GM23248 (cell line): ENCODE measurements at regions not wholly inside any gene's neighbourhood (a gene's known extent, or its start where the extent isn't known, plus 50 kb on each side); places are given as distances from the start of the nearest gene placed in this dataset. TPM values are rescaled to one million over a fixed set of nuclear protein-coding genes. Genes with fewer than 3 reads are reported as not detected.

Source experiments
- DNase-seq: peaks from one replicate; pipeline ENCODE4 v3.0.0-alpha.2; 2015
- H2AFZ ChIP-seq: fragments of 200-600 bp; sonication (generic); 2 replicates; pipeline ENCODE4 v1.6.1; 2016; ENCODE audit warnings: antibody characterized with exemption
- H3F3A ChIP-seq: fragments of 200-600 bp; sonication (generic); 2 replicates; pipeline ENCODE4 v1.6.1; 2016; ENCODE audit warnings: mild to moderate bottlenecking, antibody characterized with exemption, mixed run types; ENCODE audit not compliant: insufficient read depth
- H3K27ac ChIP-seq: fragments of 200-600 bp; sonication (generic); 2 replicates; pipeline ENCODE4 v1.5.1; 2016; ENCODE audit warnings: mild to moderate bottlenecking
- H3K27me3 ChIP-seq: fragments of 200-600 bp; sonication (generic); replicated peaks from 2 replicates; pipeline ENCODE4 v1.6.1; 2016; ENCODE audit warnings: mild to moderate bottlenecking; ENCODE audit not compliant: insufficient read depth
- H3K36me3 ChIP-seq: fragments of 200-600 bp; sonication (generic); 2 replicates; pipeline ENCODE4 v1.6.1; 2016; ENCODE audit warnings: low read depth, mild to moderate bottlenecking
- H3K4me1 ChIP-seq: fragments of 200-600 bp; sonication (generic); 2 replicates; pipeline ENCODE4 v1.6.1; 2016; ENCODE audit warnings: mild to moderate bottlenecking; ENCODE audit not compliant: insufficient read depth
- H3K4me2 ChIP-seq: fragments of 200-600 bp; sonication (generic); one replicate; pipeline ENCODE4 v1.6.1; 2016; ENCODE audit warnings: mild to moderate bottlenecking; ENCODE audit not compliant: unreplicated experiment
- H3K4me3 ChIP-seq: fragments of 200-600 bp; sonication (generic); 2 replicates; pipeline ENCODE4 v1.5.1; 2016; ENCODE audit warnings: mild to moderate bottlenecking
- H3K79me2 ChIP-seq: fragments of 200-600 bp; sonication (generic); 2 replicates; pipeline ENCODE4 v1.6.1; 2016; ENCODE audit warnings: mild to moderate bottlenecking; ENCODE audit not compliant: insufficient read depth
- H3K9ac ChIP-seq: fragments of 200-600 bp; sonication (generic); 2 replicates; pipeline ENCODE4 v1.6.1; 2016; ENCODE audit warnings: mild to moderate bottlenecking
- H3K9me2 ChIP-seq: fragments of 200-600 bp; sonication (generic); 2 replicates; pipeline ENCODE4 v1.6.1; 2016; ENCODE audit warnings: mixed run types, mild to moderate bottlenecking, moderate library complexity; ENCODE audit not compliant: insufficient read depth
- H3K9me3 ChIP-seq: fragments of 200-600 bp; sonication (generic); one replicate; pipeline ENCODE4 v1.6.1; 2017; ENCODE audit warnings: low read depth
- H4K20me1 ChIP-seq: fragments of 200-600 bp; sonication (generic); 2 replicates; pipeline ENCODE4 v1.6.0; 2016; ENCODE audit not compliant: insufficient read depth
- EZH2 ChIP-seq: fragments of 200-600 bp; sonication (generic); IDR thresholded peaks from 2 replicates; pipeline ENCODE4 v1.6.1; 2018; ENCODE audit warnings: antibody characterized with exemption, mild to moderate bottlenecking; ENCODE audit not compliant: insufficient read depth, poor library complexity, severe bottlenecking
- EZH2phosphoT487 ChIP-seq: fragments of 200-600 bp; sonication (generic); IDR thresholded peaks from 2 replicates; pipeline ENCODE4 v1.6.1; 2018; ENCODE audit warnings: antibody characterized with exemption, moderate library complexity, mild to moderate bottlenecking, low read depth; ENCODE audit not compliant: insufficient read depth
- WGBS, 2 experiments: methylation state at CpG; one replicate each; pipeline ENCODE4 v1.1.6; 2015 to 2017; ENCODE audit warnings: low lambda C conversion rate in 2 of 2, low coverage in 1 of 2; ENCODE audit errors: missing lambda C conversion rate in 2 of 2; 5-methylcytosine and 5-hydroxymethylcytosine counted together
- in situ Hi-C: fragments of 300-500 bp; cut with MboI; formaldehyde crosslinking; loops from 2 replicates; pipeline ENCODE4 v1.15.0; 2020
- small RNA-seq: library from RNA; depleted of rRNA; stranded (forward); fragments of <200 nt; gene quantifications from one replicate; pipeline ENCODE3, GENCODE V24; 2014; ENCODE audit warnings: low read depth, low replicate concordance

DNA sequence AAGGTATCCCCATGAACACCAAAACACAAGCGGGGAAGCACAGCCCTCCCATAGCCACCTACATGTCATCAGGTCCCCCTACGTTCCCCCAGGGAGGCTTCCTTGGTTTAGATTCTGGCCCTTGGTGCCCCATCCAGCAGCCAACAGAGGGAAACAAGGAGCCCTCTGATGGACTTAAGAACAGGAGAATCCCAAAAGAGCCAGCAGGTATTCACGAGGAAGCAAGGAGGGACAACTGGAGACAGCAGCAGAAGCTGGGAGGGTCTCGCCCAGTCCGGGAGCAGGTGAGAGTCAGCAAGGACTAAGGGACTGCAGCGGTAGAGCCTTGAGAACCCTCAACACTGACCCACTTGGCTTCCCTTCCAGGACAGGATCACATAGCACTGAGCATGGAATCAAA is 58.4 kb upstream of the TOP1 start:
- Histone ChIP-seq H3K36me3 (no peaks in the 10 kb centered on the region), H3K27me3 (0 out of 2 replicates have a peak, but pooled peaks cover 3% of the 10 kb centered on the region), H3K4me1 (0 out of 2 replicates have a peak, but pooled peaks cover 5% of the 10 kb centered on the region), H3K27ac (no peak overlapping the region), H4K20me1 (no peaks in the 10 kb centered on the region), H3K9me3 (no peaks in the 10 kb centered on the region), H3K9me2 (no peaks in the 10 kb centered on the region), H3F3A (no peaks in the 10 kb centered on the region), H3K4me2 (no peak overlapping the region), H3K79me2 (no peaks in the 10 kb centered on the region), H3K9ac (no peak overlapping the region), H3K4me3 (no peak overlapping the region), H2AFZ (no peak overlapping the region)
- 91 to 95% methylated on average over 6 of the region's 6 CpGs for WGBS, 2 experiments
- no peak for DNase-seq
- TF ChIP-seq EZH2phosphoT487 = no peak
- TF ChIP-seq EZH2 = no peak
- in situ Hi-C loops = loop anchor here (5.0 kb wide), 1 partner anchor 122 kb away; no protein-coding TSS in a partner anchor

DNA sequence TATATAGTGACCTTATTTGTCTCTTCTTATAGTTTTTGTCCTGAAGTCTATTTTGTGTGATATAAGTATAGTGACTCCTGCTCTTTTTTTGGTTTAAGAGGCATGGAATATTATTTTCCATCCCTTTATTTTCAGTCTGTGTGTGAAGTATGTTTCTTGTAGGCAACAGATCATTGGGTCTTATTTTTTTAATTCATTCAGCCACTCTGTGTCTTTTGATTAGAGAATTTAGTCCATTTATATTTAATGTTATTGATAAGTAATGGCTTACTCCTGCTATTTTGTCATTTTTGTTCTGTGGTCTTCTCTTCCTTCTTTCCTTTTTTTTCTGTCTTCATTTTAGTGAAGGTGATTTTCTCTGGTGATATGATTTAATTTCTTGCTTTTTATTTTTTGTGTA is 51.4 kb upstream of the TOP1 start:
- no peak overlapping the region for H3K4me2 ChIP-seq
- DNase-seq = no peak
- H3K9ac ChIP-seq = no peak overlapping the region
- no peaks in the 10 kb centered on the region for H3K4me1 ChIP-seq
- no peak overlapping the region for H3K27ac ChIP-seq
- H3K9me3 ChIP-seq = no peaks in the 10 kb centered on the region
- peaks cover 3% of the 10 kb centered on the region; the same call in 1 of the 2 replicates for H3K27me3 ChIP-seq
- H2AFZ ChIP-seq = no peak overlapping the region
- no peaks in the 10 kb centered on the region for H3K36me3 ChIP-seq
- no peaks in the 10 kb centered on the region for H4K20me1 ChIP-seq
- H3K79me2 ChIP-seq = no peaks in the 10 kb centered on the region
- H3K9me2 ChIP-seq = no peaks in the 10 kb centered on the region
- H3K4me3 ChIP-seq = no peak overlapping the region
- H3F3A ChIP-seq = no peaks in the 10 kb centered on the region
- TF ChIP-seq EZH2phosphoT487 (no peak), EZH2 (no peak)
- in situ Hi-C loops = loop anchor here (25.0 kb wide), 1 partner anchor 360 kb away; the partner anchor contains the start of gene LPIN3

GRCh38 chr20:40978761-40979160 is 49.9 kb upstream of the TOP1 start:
- Histone ChIP-seq H3K4me2 (no peak overlapping the region), H3K27me3 (peaks cover 3% of the 10 kb centered on the region; the same call in 1 of the 2 replicates), H3K9me2 (no peaks in the 10 kb centered on the region)

More at GRCh38 chr20:40978761-40979160, 49.9 kb upstream of the TOP1 start:
- Histone ChIP-seq H3K9ac (no peak overlapping the region), H3K36me3 (no peaks in the 10 kb centered on the region), H3F3A (no peaks in the 10 kb centered on the region), H4K20me1 (no peaks in the 10 kb centered on the region), H3K27ac (no peak overlapping the region), H3K79me2 (no peaks in the 10 kb centered on the region), H2AFZ (no peak overlapping the region), H3K9me3 (no peaks in the 10 kb centered on the region), H3K4me3 (no peak overlapping the region), H3K4me1 (no peaks in the 10 kb centered on the region)
- in situ Hi-C loops = loop anchor here (25.0 kb wide), 1 partner anchor 359 kb away; the partner anchor contains the start of gene LPIN3
- no peak for TF ChIP-seq EZH2phosphoT487
- no peak for TF ChIP-seq EZH2
- 57 to 60% methylated on average over 3 of the region's 3 CpGs for WGBS, 2 experiments
- no peak for DNase-seq

Small RNA genes in the stretch of these regions (small RNA-seq; reads per million reads assigned to genes)
- gene RNA5SP484 = not detected
